GM23248 (cell line): ENCODE measurements at regions not wholly inside any gene's neighbourhood (a gene's known extent, or its start where the extent isn't known, plus 50 kb on each side); places are given as distances from the start of the nearest gene placed in this dataset.
"Not testable (repeated sequence)": the region's sequence is repeated elsewhere in the genome, so short reads cannot be mapped to it uniquely, and the experiment has no call there.

Experiments
- DNase-seq: peaks from one replicate; pipeline ENCODE4 v3.0.0-alpha.2; 2015
- H2AFZ ChIP-seq: fragments of 200-600 bp; sonication (generic); 2 replicates; pipeline ENCODE4 v1.6.1; 2016; ENCODE audit warnings: antibody characterized with exemption
- H3F3A ChIP-seq: fragments of 200-600 bp; sonication (generic); 2 replicates; pipeline ENCODE4 v1.6.1; 2016; ENCODE audit warnings: mild to moderate bottlenecking, antibody characterized with exemption, mixed run types; ENCODE audit not compliant: insufficient read depth
- H3K27ac ChIP-seq: fragments of 200-600 bp; sonication (generic); 2 replicates; pipeline ENCODE4 v1.5.1; 2016; ENCODE audit warnings: mild to moderate bottlenecking
- H3K27me3 ChIP-seq: fragments of 200-600 bp; sonication (generic); replicated peaks from 2 replicates; pipeline ENCODE4 v1.6.1; 2016; ENCODE audit warnings: mild to moderate bottlenecking; ENCODE audit not compliant: insufficient read depth
- H3K36me3 ChIP-seq: fragments of 200-600 bp; sonication (generic); 2 replicates; pipeline ENCODE4 v1.6.1; 2016; ENCODE audit warnings: low read depth, mild to moderate bottlenecking
- H3K4me1 ChIP-seq: fragments of 200-600 bp; sonication (generic); 2 replicates; pipeline ENCODE4 v1.6.1; 2016; ENCODE audit warnings: mild to moderate bottlenecking; ENCODE audit not compliant: insufficient read depth
- H3K4me2 ChIP-seq: fragments of 200-600 bp; sonication (generic); one replicate; pipeline ENCODE4 v1.6.1; 2016; ENCODE audit warnings: mild to moderate bottlenecking; ENCODE audit not compliant: unreplicated experiment
- H3K4me3 ChIP-seq: fragments of 200-600 bp; sonication (generic); 2 replicates; pipeline ENCODE4 v1.5.1; 2016; ENCODE audit warnings: mild to moderate bottlenecking
- H3K79me2 ChIP-seq: fragments of 200-600 bp; sonication (generic); 2 replicates; pipeline ENCODE4 v1.6.1; 2016; ENCODE audit warnings: mild to moderate bottlenecking; ENCODE audit not compliant: insufficient read depth
- H3K9ac ChIP-seq: fragments of 200-600 bp; sonication (generic); 2 replicates; pipeline ENCODE4 v1.6.1; 2016; ENCODE audit warnings: mild to moderate bottlenecking
- H3K9me2 ChIP-seq: fragments of 200-600 bp; sonication (generic); 2 replicates; pipeline ENCODE4 v1.6.1; 2016; ENCODE audit warnings: mixed run types, mild to moderate bottlenecking, moderate library complexity; ENCODE audit not compliant: insufficient read depth
- H3K9me3 ChIP-seq: fragments of 200-600 bp; sonication (generic); one replicate; pipeline ENCODE4 v1.6.1; 2017; ENCODE audit warnings: low read depth
- H4K20me1 ChIP-seq: fragments of 200-600 bp; sonication (generic); 2 replicates; pipeline ENCODE4 v1.6.0; 2016; ENCODE audit not compliant: insufficient read depth
- EZH2 ChIP-seq: fragments of 200-600 bp; sonication (generic); IDR thresholded peaks from 2 replicates; pipeline ENCODE4 v1.6.1; 2018; ENCODE audit warnings: antibody characterized with exemption, mild to moderate bottlenecking; ENCODE audit not compliant: insufficient read depth, poor library complexity, severe bottlenecking
- EZH2phosphoT487 ChIP-seq: fragments of 200-600 bp; sonication (generic); IDR thresholded peaks from 2 replicates; pipeline ENCODE4 v1.6.1; 2018; ENCODE audit warnings: antibody characterized with exemption, moderate library complexity, mild to moderate bottlenecking, low read depth; ENCODE audit not compliant: insufficient read depth
- WGBS, 2 experiments: methylation state at CpG; one replicate each; pipeline ENCODE4 v1.1.6; 2015 to 2017; ENCODE audit warnings: low lambda C conversion rate in 2 of 2, low coverage in 1 of 2; ENCODE audit errors: missing lambda C conversion rate in 2 of 2; 5-methylcytosine and 5-hydroxymethylcytosine counted together
- in situ Hi-C: fragments of 300-500 bp; cut with MboI; formaldehyde crosslinking; loops from 2 replicates; pipeline ENCODE4 v1.15.0; 2020

DNA sequence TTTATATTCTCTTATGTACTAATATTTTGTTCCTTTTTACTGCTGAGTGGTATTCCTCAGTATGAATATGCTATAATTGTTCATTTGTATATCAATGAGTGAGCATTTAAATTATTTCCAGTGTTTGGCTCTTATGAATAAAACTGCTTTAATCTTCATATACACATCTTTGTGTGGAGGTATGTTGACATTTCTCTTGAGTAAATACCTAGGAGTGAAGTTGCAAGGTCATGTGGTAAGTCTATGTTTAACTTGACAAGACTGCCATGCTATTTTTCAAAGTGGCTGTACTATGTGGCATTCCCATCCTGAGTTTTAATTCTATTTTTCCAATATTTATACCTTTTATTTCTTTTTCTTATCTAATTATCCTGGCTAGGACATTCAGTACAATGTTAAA lies 124.2 kb downstream of the ADSS2 start:
- peaks cover 7% of the 10 kb centered on the region for H3K4me1 ChIP-seq
- no peaks in the 10 kb centered on the region for H3K9me2 ChIP-seq
- H3K4me2 ChIP-seq: no peak overlapping the region
- DNase-seq: no peak
- H3K27ac ChIP-seq: no peak overlapping the region
- H3K79me2 ChIP-seq: no peaks in the 10 kb centered on the region
- in situ Hi-C loops: no loop called here
- TF ChIP-seq EZH2phosphoT487: no peak
- TF ChIP-seq EZH2: no peak
- H3K4me3 ChIP-seq: no peak overlapping the region
- peaks cover 8% of the 10 kb centered on the region for H3F3A ChIP-seq
- no peaks in the 10 kb centered on the region for H3K36me3 ChIP-seq
- no peaks in the 10 kb centered on the region for H4K20me1 ChIP-seq
- H2AFZ ChIP-seq: no peak overlapping the region
- peaks cover 4% of the 10 kb centered on the region for H3K9me3 ChIP-seq
- no peak overlapping the region for H3K9ac ChIP-seq
- no peaks in the 10 kb centered on the region for H3K27me3 ChIP-seq

GRCh38 chr1:244328476-244328875 lies 123.2 kb downstream of the ADSS2 start:
- in situ Hi-C loops: no loop called here
- TF ChIP-seq EZH2phosphoT487 (no peak), EZH2 (no peak)
- DNase-seq: no peak
- peaks cover 4% of the 10 kb centered on the region for H3K9me3 ChIP-seq
- H3K36me3 ChIP-seq: no peaks in the 10 kb centered on the region
- no peak overlapping the region for H3K4me3 ChIP-seq
- no peaks in the 10 kb centered on the region; the same call in 1 of the 2 replicates for H3K4me1 ChIP-seq
- no peaks in the 10 kb centered on the region for H4K20me1 ChIP-seq
- H3K27me3 ChIP-seq: no peaks in the 10 kb centered on the region
- H3K79me2 ChIP-seq: no peaks in the 10 kb centered on the region
- H3F3A ChIP-seq: peaks cover under 1% of the 10 kb centered on the region; the same call in 1 of the 2 replicates
- H3K9me2 ChIP-seq: no peaks in the 10 kb centered on the region
- no peak overlapping the region for H2AFZ ChIP-seq
- H3K27ac ChIP-seq: no peak overlapping the region
- no peak overlapping the region for H3K9ac ChIP-seq
- H3K4me2 ChIP-seq: no peak overlapping the region

- no peaks in the 10 kb centered on the region for H3K79me2 ChIP-seq
- no peak overlapping the region for H3K4me2 ChIP-seq
- no peaks in the 10 kb centered on the region for H3K36me3 ChIP-seq
- in situ Hi-C loops: no loop called here
- no peaks in the 10 kb centered on the region for H3K9me2 ChIP-seq
- DNase-seq: no peak
- H2AFZ ChIP-seq: no peak overlapping the region
- H3F3A ChIP-seq: no peaks in the 10 kb centered on the region
- H3K9me3 ChIP-seq: peaks cover 4% of the 10 kb centered on the region
- no peaks in the 10 kb centered on the region for H3K4me1 ChIP-seq
- H4K20me1 ChIP-seq: no peaks in the 10 kb centered on the region
- H3K4me3 ChIP-seq: no peak overlapping the region
- no peak overlapping the region for H3K27ac ChIP-seq
- H3K27me3 ChIP-seq: no peaks in the 10 kb centered on the region
- H3K9ac ChIP-seq: no peak overlapping the region
- TF ChIP-seq EZH2phosphoT487 (no peak), EZH2 (no peak)
Observed at GRCh38 chr1:244329591-244330317, 122.0 kb downstream of the ADSS2 start.

GRCh38 chr1:244330318-244330625 lies 121.4 kb downstream of the ADSS2 start:
- H3K79me2 ChIP-seq: no peaks in the 10 kb centered on the region
- no peaks in the 10 kb centered on the region for H3K4me1 ChIP-seq
- TF ChIP-seq EZH2phosphoT487: no peak
- no peak for TF ChIP-seq EZH2
- no peak for DNase-seq
- no peak overlapping the region for H3K4me2 ChIP-seq
- H3K9me2 ChIP-seq: no peaks in the 10 kb centered on the region
- WGBS, 2 experiments: 84 to 94% methylated on average over 2 of the region's 2 CpGs
- H3F3A ChIP-seq: no peaks in the 10 kb centered on the region
- H4K20me1 ChIP-seq: no peaks in the 10 kb centered on the region
- peaks cover 4% of the 10 kb centered on the region for H3K9me3 ChIP-seq
- H3K27me3 ChIP-seq: no peaks in the 10 kb centered on the region
- no peak overlapping the region for H2AFZ ChIP-seq
- in situ Hi-C loops: no loop called here
- H3K27ac ChIP-seq: no peak overlapping the region
- H3K9ac ChIP-seq: no peak overlapping the region
- H3K4me3 ChIP-seq: no peak overlapping the region
- H3K36me3 ChIP-seq: no peaks in the 10 kb centered on the region

DNA sequence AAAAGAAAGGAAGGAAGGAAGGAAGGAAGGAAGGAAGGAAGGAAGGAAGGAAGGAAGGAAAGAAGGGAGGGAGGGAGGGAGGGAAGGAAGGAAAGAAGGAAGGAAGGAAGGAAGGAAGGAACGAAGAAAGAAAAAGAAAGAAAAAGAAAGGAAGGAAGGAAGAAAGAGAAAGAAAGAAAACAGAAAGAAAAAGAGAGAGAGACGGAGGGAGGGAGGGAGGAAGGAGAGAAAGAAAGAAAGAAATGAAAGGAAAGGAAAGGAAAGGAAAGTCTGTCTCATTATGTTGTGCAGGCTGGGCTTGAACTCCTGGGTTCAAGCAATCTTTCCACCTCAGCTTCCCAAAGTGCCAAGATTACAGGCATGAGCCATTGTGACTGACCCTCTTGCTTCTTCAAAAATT lies 118.9 kb downstream of the ADSS2 start:
- H3K9me3 ChIP-seq, H4K20me1 ChIP-seq, H3K27ac ChIP-seq, H3K27me3 ChIP-seq, in situ Hi-C loops, H2AFZ ChIP-seq, DNase-seq, H3K4me2 ChIP-seq, H3K36me3 ChIP-seq, H3F3A ChIP-seq, H3K4me1 ChIP-seq, H3K9me2 ChIP-seq, H3K9ac ChIP-seq, H3K79me2 ChIP-seq, H3K4me3 ChIP-seq: not testable (repeated sequence)
- 69 to 71% methylated on average over 2 of the region's 2 CpGs for WGBS, 2 experiments

- H3K36me3 ChIP-seq, H3K9me2 ChIP-seq, H3K4me2 ChIP-seq, DNase-seq, H2AFZ ChIP-seq, H3K27ac ChIP-seq, in situ Hi-C loops, H3K4me3 ChIP-seq, H3K9ac ChIP-seq, H4K20me1 ChIP-seq, H3F3A ChIP-seq, H3K4me1 ChIP-seq, H3K79me2 ChIP-seq, H3K9me3 ChIP-seq, H3K27me3 ChIP-seq: not testable (repeated sequence)
- WGBS, 2 experiments: 93 to 98% methylated on average over 2 of the region's 2 CpGs
Observed at GRCh38 chr1:244334315-244334714, 117.4 kb downstream of the ADSS2 start.

DNA sequence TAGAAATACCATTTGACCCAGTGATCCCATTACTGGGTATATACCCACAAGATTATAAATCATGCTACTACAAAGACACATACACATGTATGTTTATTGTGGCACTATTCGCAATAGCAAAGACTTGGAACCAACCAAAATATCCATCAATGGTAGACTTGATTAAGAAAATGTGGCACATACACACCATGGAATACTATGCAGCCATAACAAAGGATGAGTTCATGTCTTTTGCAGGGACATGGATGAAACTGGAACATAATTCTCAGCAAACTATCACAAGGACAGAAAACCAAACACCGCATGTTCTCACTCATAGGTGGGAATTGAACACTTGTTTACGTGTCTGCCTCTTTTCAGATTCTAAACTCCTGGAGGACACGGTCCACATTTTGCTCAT lies 116.9 kb downstream of the ADSS2 start:
- H3K36me3 ChIP-seq, H3K27me3 ChIP-seq, H4K20me1 ChIP-seq, DNase-seq, H3K4me2 ChIP-seq, in situ Hi-C loops, H3K27ac ChIP-seq, H3K9me2 ChIP-seq, H3K9ac ChIP-seq, H3K79me2 ChIP-seq, H3K4me1 ChIP-seq, H3K9me3 ChIP-seq, H2AFZ ChIP-seq, H3K4me3 ChIP-seq, H3F3A ChIP-seq: not testable (repeated sequence)
- WGBS, 2 experiments: 92 to 93% methylated on average over 4 of the region's 4 CpGs
